ENCODE measurements at regions not wholly inside any gene's neighbourhood (a gene's known extent, or its start where the extent isn't known, plus 50 kb on each side); places are given as distances from the start of the nearest gene placed in this dataset.
"Not testable (repeated sequence)": the region's sequence is repeated elsewhere in the genome, so short reads cannot be mapped to it uniquely, and the experiment has no call there.

- no peak for DNase-seq
Observed at GRCh38 chr2:150698016-150698661, 210.7 kb upstream of the RND3 start.

- DNase-seq, result no peak
Observed at GRCh38 chr2:150697596-150697995, 210.1 kb upstream of the RND3 start.

GRCh38 chr2:150695451-150696135, 208.1 kb upstream of the RND3 start:
- DNase-seq, result no peak

- DNase-seq, result no peak
Observed at GRCh38 chr2:150693556-150693955, 206.1 kb upstream of the RND3 start.

- no peak for DNase-seq
Observed at GRCh38 chr2:150690870-150691269, 203.4 kb upstream of the RND3 start.

- DNase-seq, result no peak
Observed at GRCh38 chr2:150690261-150690660, 202.8 kb upstream of the RND3 start.

GRCh38 chr2:150689590-150689989, 202.1 kb upstream of the RND3 start:
- no peak for DNase-seq

- no peak for DNase-seq
Observed at GRCh38 chr2:150688016-150688415, 200.5 kb upstream of the RND3 start.

- DNase-seq, result no peak
Observed at GRCh38 chr2:150686391-150686790, 198.9 kb upstream of the RND3 start.

GRCh38 chr2:150681120-150681804, 193.8 kb upstream of the RND3 start:
- DNase-seq, result no peak

- DNase-seq, result no peak
Observed at GRCh38 chr2:150679456-150680120, 192.1 kb upstream of the RND3 start.

- DNase-seq, result no peak
Observed at GRCh38 chr2:150677551-150677950, 190.1 kb upstream of the RND3 start.

GRCh38 chr2:150676747-150677383, 189.4 kb upstream of the RND3 start:
- no peak for DNase-seq

- no peak for DNase-seq
Observed at GRCh38 chr2:150675807-150676206, 188.3 kb upstream of the RND3 start.

- no peak for DNase-seq
Observed at GRCh38 chr2:150674283-150674682, 186.8 kb upstream of the RND3 start.

GRCh38 chr2:150672311-150672710, 184.8 kb upstream of the RND3 start:
- DNase-seq, result no peak

GRCh38 chr2:150669492-150669891, 182.0 kb upstream of the RND3 start:
- no peak for DNase-seq

GRCh38 chr2:150667039-150667438, 179.6 kb upstream of the RND3 start:
- DNase-seq, result not testable (repeated sequence)

GRCh38 chr2:150663143-150663542, 175.7 kb upstream of the RND3 start:
- no peak for DNase-seq

- DNase-seq, result no peak
Observed at GRCh38 chr2:150656002-150656401, 168.5 kb upstream of the RND3 start.

- no peak for DNase-seq
Observed at GRCh38 chr2:150653351-150653750, 165.9 kb upstream of the RND3 start.

GRCh38 chr2:150647943-150648342, 160.5 kb upstream of the RND3 start:
- DNase-seq, result no peak

GRCh38 chr2:150646746-150647145, 159.3 kb upstream of the RND3 start:
- no peak for DNase-seq
